Activated naive CD8-positive, alpha-beta T cell treated with anti-CD3 and anti-CD28 coated beads for 36 hours (primary cell): ENCODE measurements at regions not wholly inside any gene's neighbourhood (a gene's known extent, or its start where the extent isn't known, plus 50 kb on each side); places are given as distances from the start of the nearest gene placed in this dataset.

Experiments
- DNase-seq: peaks from one replicate; pipeline ENCODE4 v3.0.0; 2021
- H3K27ac Mint-ChIP-seq: one replicate; pipeline ENCODE4 v1.8.0; 2022; ENCODE audit warnings: mild to moderate bottlenecking, moderate library complexity, mixed read lengths
- H3K27me3 Mint-ChIP-seq: one replicate; pipeline ENCODE4 v1.8.0; 2022; ENCODE audit warnings: mild to moderate bottlenecking, mixed read lengths
- H3K36me3 Mint-ChIP-seq: one replicate; pipeline ENCODE4 v1.8.0; 2021; ENCODE audit warnings: mild to moderate bottlenecking, mixed read lengths
- H3K4me1 Mint-ChIP-seq: one replicate; pipeline ENCODE4 v1.8.0; 2021; ENCODE audit warnings: mixed read lengths
- H3K4me3 Mint-ChIP-seq: one replicate; pipeline ENCODE4 v1.8.0; 2022; ENCODE audit warnings: mild to moderate bottlenecking, moderate library complexity, mixed read lengths
- H3K9me3 Mint-ChIP-seq: one replicate; pipeline ENCODE4 v1.8.0; 2022; ENCODE audit warnings: mixed read lengths

DNA sequence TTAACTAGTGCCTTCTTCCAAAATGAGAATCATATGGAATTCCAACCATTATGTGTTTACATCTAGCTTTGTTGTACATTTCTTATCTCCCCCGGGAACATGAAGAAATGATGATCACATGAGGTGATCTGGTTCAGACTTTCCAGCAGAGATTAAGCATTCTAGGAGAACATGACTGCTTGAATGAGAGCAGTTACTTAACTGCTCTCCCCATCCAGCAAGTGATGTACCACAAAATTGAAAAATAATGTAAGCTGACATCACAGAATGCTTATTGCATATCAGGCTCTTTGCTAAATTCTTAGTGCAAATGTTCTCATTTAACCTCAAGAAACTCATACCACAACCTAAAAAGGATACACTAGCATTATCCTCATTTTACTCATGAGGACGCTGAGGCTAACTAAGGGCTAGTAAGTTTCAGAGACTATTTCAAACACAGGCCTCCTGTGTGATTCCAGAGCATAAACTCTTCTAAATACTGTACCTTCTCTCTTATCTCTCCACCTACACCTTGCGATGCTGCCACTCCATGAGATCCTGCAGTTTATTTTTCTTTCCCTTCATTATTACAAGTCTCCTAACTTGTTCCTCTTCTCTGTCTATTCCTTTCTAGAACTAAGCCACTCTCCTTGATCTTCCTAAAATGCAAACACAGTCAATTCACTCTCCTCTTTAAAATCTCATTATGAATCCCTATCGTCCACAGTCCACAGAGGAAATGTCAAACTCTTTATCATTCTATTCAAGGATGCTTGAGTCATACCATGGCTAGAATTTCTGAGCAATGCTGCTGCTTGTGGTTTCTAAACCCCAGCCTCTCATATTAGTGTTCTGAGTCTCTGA is 1224.8 kb upstream of the ZEB2 start:
- no peak overlapping the region for H3K4me3 Mint-ChIP-seq

DNA sequence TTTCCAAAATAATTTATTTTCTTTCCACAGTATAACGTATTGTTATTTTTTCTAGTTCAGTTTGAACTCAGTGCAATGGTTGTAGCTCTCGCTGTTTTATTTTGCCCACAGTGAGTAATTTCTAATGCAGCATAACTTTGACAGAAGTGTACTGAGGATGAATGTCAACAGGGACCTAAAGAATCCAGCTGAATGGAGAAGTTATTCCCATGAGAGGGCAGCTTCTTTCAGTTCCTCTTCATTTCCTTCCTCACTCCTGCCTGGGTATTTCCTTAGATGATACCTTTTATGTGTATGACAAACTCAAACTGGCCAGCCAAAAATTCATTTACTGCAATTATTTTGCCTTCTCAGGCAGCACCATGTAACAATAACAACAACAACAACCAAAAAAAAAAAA is 1223.1 kb upstream of the ZEB2 start:
- Mint-ChIP-seq H3K27ac (no peak overlapping the region), H3K27me3 (peaks cover 4% of the 10 kb centered on the region), H3K36me3 (no peaks in the 10 kb centered on the region), H3K4me1 (peaks cover 10% of the 10 kb centered on the region), H3K4me3 (no peak overlapping the region), H3K9me3 (peaks cover 3% of the 10 kb centered on the region)
- DNase-seq, result no peak

More for the DNA sequence above, 1224.8 kb upstream of the ZEB2 start:
- H3K36me3 Mint-ChIP-seq, result no peaks in the 10 kb centered on the region
- H3K27ac Mint-ChIP-seq, result peak overlapping the region; percentile 3
- DNase-seq, result no peak
- H3K4me1 Mint-ChIP-seq, result peaks cover 13% of the 10 kb centered on the region
- H3K27me3 Mint-ChIP-seq, result peaks cover 4% of the 10 kb centered on the region
- peaks cover 3% of the 10 kb centered on the region for H3K9me3 Mint-ChIP-seq

DNA sequence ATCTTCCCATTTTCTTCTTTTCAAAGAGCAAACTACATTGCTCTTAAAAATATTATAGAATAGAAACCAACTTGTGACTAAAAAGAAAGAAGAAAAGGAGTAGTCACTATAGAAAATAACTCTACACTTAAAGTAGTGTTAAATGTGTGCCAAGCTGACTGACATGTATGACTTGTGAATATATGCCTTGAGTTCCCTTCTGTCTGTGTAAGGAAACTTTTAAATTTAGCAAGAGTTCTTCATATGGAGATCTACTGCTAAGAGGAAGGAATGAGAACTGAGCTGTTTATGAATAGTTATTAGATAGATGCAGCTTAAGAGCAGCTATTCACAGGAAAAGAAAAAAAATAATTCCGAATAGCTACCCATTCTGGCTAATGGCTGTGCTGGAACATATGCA is 1221.7 kb upstream of the ZEB2 start:
- peaks cover 4% of the 10 kb centered on the region for H3K27me3 Mint-ChIP-seq
- DNase-seq, result no peak
- H3K27ac Mint-ChIP-seq, result no peak overlapping the region
- H3K9me3 Mint-ChIP-seq, result peaks cover 3% of the 10 kb centered on the region
- no peak overlapping the region for H3K4me3 Mint-ChIP-seq
- H3K36me3 Mint-ChIP-seq, result no peaks in the 10 kb centered on the region
- H3K4me1 Mint-ChIP-seq, result peaks cover 10% of the 10 kb centered on the region

DNA sequence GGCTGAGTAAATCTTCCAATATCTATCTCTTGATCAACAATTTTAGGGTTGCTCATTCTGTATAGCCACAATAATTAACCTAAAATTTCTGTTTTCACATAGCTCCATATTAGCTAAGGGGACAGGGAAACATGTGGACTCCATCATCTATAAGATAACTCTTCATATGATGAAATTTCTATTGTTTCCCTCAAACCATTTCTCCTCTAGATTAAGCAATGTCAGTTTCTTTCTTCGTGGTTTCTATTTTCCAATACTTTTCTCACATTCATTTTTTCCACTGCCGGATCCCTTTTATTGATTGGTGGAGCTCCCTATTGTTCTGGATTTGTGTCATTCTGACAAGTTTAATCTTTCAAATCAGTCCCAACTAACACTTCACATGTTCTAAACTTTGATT is 1221.3 kb upstream of the ZEB2 start:
- H3K27ac Mint-ChIP-seq, result no peak overlapping the region
- H3K36me3 Mint-ChIP-seq, result no peaks in the 10 kb centered on the region
- H3K9me3 Mint-ChIP-seq, result peaks cover 3% of the 10 kb centered on the region
- peaks cover 10% of the 10 kb centered on the region for H3K4me1 Mint-ChIP-seq
- peaks cover under 1% of the 10 kb centered on the region for H3K27me3 Mint-ChIP-seq
- DNase-seq, result no peak
- no peak overlapping the region for H3K4me3 Mint-ChIP-seq

DNA sequence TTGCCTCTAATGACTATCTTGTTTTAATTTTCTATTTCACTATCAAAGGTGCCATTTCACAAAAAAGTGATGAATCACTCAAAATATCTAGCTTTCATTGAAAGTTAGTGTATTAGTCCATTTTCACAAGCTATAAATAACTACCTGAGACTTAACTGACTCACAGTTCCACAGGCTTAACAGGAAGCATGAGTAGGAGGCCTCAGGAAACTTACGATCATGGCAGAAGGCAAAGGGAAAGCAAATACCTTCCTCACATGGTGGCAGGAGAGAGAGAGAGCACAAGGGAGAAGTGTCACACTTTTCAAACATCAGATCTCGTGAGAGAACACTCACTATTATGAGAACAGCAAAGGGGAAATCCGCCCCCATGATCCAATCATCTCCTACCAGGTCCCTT is 1220.4 kb upstream of the ZEB2 start:
- Mint-ChIP-seq H3K27me3 (no peaks in the 10 kb centered on the region), H3K4me1 (peaks cover 10% of the 10 kb centered on the region), H3K4me3 (no peak overlapping the region), H3K27ac (peak overlapping the region; percentile 74), H3K36me3 (no peaks in the 10 kb centered on the region), H3K9me3 (peaks cover 6% of the 10 kb centered on the region)
- DNase-seq, result peak; percentile 1

DNA sequence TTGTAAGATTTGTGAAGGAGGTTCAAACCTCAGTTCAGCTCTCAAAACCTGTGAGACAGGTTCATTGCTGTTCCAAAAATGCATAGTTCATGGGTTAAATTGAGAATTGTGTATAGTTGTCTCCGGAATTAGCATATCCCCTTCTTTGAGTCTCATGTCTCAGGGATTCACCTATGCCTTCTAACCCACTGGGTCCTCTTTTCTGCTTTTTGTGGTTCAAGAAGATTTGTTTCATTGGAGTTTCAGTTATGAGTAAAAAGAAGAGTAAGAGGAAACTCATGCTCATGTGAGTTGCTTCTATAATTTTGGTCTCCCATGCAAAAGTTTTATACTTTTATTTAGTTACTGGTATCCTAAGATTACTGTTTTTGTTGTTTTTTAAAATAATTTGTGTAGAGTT is 1219.8 kb upstream of the ZEB2 start:
- Mint-ChIP-seq H3K4me1 (peaks cover 8% of the 10 kb centered on the region), H3K4me3 (no peak overlapping the region), H3K9me3 (peaks cover 6% of the 10 kb centered on the region), H3K27me3 (no peaks in the 10 kb centered on the region), H3K27ac (no peak overlapping the region), H3K36me3 (no peaks in the 10 kb centered on the region)
- no peak for DNase-seq

GRCh38 chr2:145736871-145737270 is 1217.0 kb upstream of the ZEB2 start:
- H3K27ac Mint-ChIP-seq, result no peak overlapping the region
- no peaks in the 10 kb centered on the region for H3K27me3 Mint-ChIP-seq
- peaks cover 8% of the 10 kb centered on the region for H3K4me1 Mint-ChIP-seq
- H3K36me3 Mint-ChIP-seq, result no peaks in the 10 kb centered on the region
- peaks cover 6% of the 10 kb centered on the region for H3K9me3 Mint-ChIP-seq
- DNase-seq, result no peak
- no peak overlapping the region for H3K4me3 Mint-ChIP-seq

DNA sequence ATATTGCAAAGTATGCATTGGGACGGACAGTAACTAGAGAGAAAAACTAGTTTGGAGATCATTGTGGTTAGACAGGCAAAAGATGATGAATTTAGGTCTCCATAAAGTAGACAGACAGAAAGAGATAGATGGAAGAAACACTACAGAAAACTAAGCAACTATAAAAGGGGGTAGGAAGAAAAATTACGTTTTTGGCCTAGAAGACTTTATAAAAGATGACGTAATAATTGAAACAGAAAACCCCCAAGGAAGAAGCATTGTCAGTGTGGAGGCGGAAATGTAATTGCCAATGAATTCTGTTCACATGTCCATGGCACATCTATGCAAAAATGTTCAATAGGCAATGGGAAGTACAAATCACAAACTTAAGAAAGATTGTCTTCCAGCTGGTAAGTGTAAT is 1211.5 kb upstream of the ZEB2 start:
- H3K36me3 Mint-ChIP-seq, result no peaks in the 10 kb centered on the region
- H3K4me3 Mint-ChIP-seq, result no peak overlapping the region
- no peak overlapping the region for H3K27ac Mint-ChIP-seq
- H3K4me1 Mint-ChIP-seq, result no peaks in the 10 kb centered on the region
- H3K9me3 Mint-ChIP-seq, result peaks cover 3% of the 10 kb centered on the region
- no peak for DNase-seq
- H3K27me3 Mint-ChIP-seq, result no peaks in the 10 kb centered on the region

- Mint-ChIP-seq H3K4me1 (no peaks in the 10 kb centered on the region), H3K9me3 (no peaks in the 10 kb centered on the region)
Measured at GRCh38 chr2:145729993-145730770, 1210.3 kb upstream of the ZEB2 start.

DNA sequence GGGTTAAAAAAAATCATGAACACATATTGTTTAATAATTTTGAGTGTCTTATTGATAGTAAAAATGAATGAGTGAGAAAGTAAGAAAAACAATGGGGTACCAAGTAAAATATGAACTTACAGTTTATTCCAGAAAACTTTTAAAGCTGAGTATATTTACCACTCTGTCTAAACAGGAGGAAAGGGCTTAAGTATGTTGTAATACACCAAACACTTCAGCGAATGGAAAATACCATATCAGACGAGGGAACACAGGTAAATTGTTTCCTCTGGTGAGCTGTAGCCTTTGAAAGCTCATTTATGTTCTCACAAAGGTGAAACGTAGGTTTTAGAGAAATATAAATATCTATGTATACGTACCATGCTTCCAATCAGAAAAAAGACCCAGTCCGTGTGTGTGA is 1209.6 kb upstream of the ZEB2 start:
- no peak for DNase-seq
- no peaks in the 10 kb centered on the region for H3K36me3 Mint-ChIP-seq
- H3K27me3 Mint-ChIP-seq, result no peaks in the 10 kb centered on the region
- no peak overlapping the region for H3K27ac Mint-ChIP-seq
- H3K4me3 Mint-ChIP-seq, result no peak overlapping the region
- no peaks in the 10 kb centered on the region for H3K9me3 Mint-ChIP-seq
- H3K4me1 Mint-ChIP-seq, result no peaks in the 10 kb centered on the region

More at GRCh38 chr2:145729993-145730770, 1210.3 kb upstream of the ZEB2 start:
- H3K27me3 Mint-ChIP-seq, result no peaks in the 10 kb centered on the region
- no peak overlapping the region for H3K27ac Mint-ChIP-seq
- H3K4me3 Mint-ChIP-seq, result no peak overlapping the region
- no peak for DNase-seq
- H3K36me3 Mint-ChIP-seq, result no peaks in the 10 kb centered on the region

GRCh38 chr2:145728511-145728910 is 1208.6 kb upstream of the ZEB2 start:
- no peaks in the 10 kb centered on the region for H3K9me3 Mint-ChIP-seq
- H3K27me3 Mint-ChIP-seq, result no peaks in the 10 kb centered on the region
- H3K4me3 Mint-ChIP-seq, result no peak overlapping the region
- H3K36me3 Mint-ChIP-seq, result no peaks in the 10 kb centered on the region
- no peaks in the 10 kb centered on the region for H3K4me1 Mint-ChIP-seq
- no peak for DNase-seq
- no peak overlapping the region for H3K27ac Mint-ChIP-seq

GRCh38 chr2:145725876-145726275 is 1206.0 kb upstream of the ZEB2 start:
- no peaks in the 10 kb centered on the region for H3K36me3 Mint-ChIP-seq
- no peak overlapping the region for H3K4me3 Mint-ChIP-seq
- H3K27ac Mint-ChIP-seq, result no peak overlapping the region
- H3K4me1 Mint-ChIP-seq, result no peaks in the 10 kb centered on the region
- no peaks in the 10 kb centered on the region for H3K9me3 Mint-ChIP-seq
- no peaks in the 10 kb centered on the region for H3K27me3 Mint-ChIP-seq
- no peak for DNase-seq

- H3K36me3 Mint-ChIP-seq, result no peaks in the 10 kb centered on the region
- H3K9me3 Mint-ChIP-seq, result no peaks in the 10 kb centered on the region
- H3K4me3 Mint-ChIP-seq, result no peak overlapping the region
- DNase-seq, result no peak
- no peaks in the 10 kb centered on the region for H3K27me3 Mint-ChIP-seq
- H3K27ac Mint-ChIP-seq, result no peak overlapping the region
- H3K4me1 Mint-ChIP-seq, result no peaks in the 10 kb centered on the region
Measured at GRCh38 chr2:145724311-145724898, 1204.5 kb upstream of the ZEB2 start.

- no peak overlapping the region for H3K4me3 Mint-ChIP-seq
- no peaks in the 10 kb centered on the region for H3K4me1 Mint-ChIP-seq
- H3K27me3 Mint-ChIP-seq, result no peaks in the 10 kb centered on the region
- no peak overlapping the region for H3K27ac Mint-ChIP-seq
- H3K36me3 Mint-ChIP-seq, result no peaks in the 10 kb centered on the region
- DNase-seq, result no peak
- no peaks in the 10 kb centered on the region for H3K9me3 Mint-ChIP-seq
Measured at GRCh38 chr2:145723872-145724271, 1204.0 kb upstream of the ZEB2 start.

DNA sequence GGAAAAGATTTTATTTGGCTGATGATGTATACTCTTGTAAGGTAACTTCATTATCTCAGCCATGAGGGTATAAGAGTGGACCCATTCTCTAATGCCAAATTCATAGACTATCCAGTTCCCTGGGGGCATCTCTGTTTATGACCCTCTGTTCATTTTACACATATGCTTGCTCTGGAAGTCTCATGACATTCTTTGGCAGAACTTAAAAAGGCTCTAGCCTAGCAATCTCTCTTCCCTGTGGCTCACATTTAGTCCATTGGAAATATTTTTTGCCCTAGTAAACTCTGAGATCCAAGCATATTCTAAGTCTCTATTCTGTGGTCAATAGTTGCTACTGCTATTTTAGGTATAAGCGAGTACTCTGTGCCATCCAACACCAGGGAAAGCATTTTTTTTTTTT is 1201.8 kb upstream of the ZEB2 start:
- Mint-ChIP-seq H3K4me3 (no peak overlapping the region), H3K27ac (no peak overlapping the region), H3K4me1 (no peaks in the 10 kb centered on the region), H3K27me3 (no peaks in the 10 kb centered on the region), H3K36me3 (no peaks in the 10 kb centered on the region), H3K9me3 (no peaks in the 10 kb centered on the region)
- no peak for DNase-seq
